GM12891 (cell line): ENCODE measurements at regions not wholly inside any gene's neighbourhood (a gene's known extent, or its start where the extent isn't known, plus 50 kb on each side); places are given as distances from the start of the nearest gene placed in this dataset.
"Not testable (repeated sequence)": the region's sequence is repeated elsewhere in the genome, so short reads cannot be mapped to it uniquely, and the experiment has no call there.

Experiments
- DNase-seq: peaks from one replicate; pipeline ENCODE4 v3.0.0; 2011; ENCODE audit warnings: low spot score; ENCODE audit not compliant: insufficient read length
- FAIRE-seq: peaks from 2 replicates; lab custom pipeline; 2011; peaks lifted over from hg19 to GRCh38; lab: Jason Lieb, UNC
- PAX5 ChIP-seq: IDR thresholded peaks from 2 replicates; pipeline ENCODE4 v1.6.1; 2011; ENCODE audit warnings: low read length, moderate library complexity, mild to moderate bottlenecking; ENCODE audit not compliant: insufficient read depth, severe bottlenecking
- POLR2A ChIP-seq: IDR thresholded peaks from 2 replicates; pipeline ENCODE4 v1.6.1; 2011; ENCODE audit warnings: low read depth, low read length, control low read depth
- POLR2AphosphoS5 ChIP-seq: IDR thresholded peaks from 2 replicates; pipeline ENCODE4 v1.6.1; 2011; ENCODE audit warnings: low read depth, low read length, control low read depth
- POU2F2 ChIP-seq: IDR thresholded peaks from 2 replicates; pipeline ENCODE4 v1.6.1; 2011; ENCODE audit warnings: low read depth, mild to moderate bottlenecking, control low read depth, low read length, moderate library complexity
- SPI1 ChIP-seq: IDR thresholded peaks from 2 replicates; pipeline ENCODE4 v1.6.1; 2011; ENCODE audit warnings: low read depth, low read length, control low read depth
- TAF1 ChIP-seq: IDR thresholded peaks from 2 replicates; pipeline ENCODE4 v1.6.1; 2011; ENCODE audit warnings: low read depth, low read length, control low read depth

GRCh38 chr5:7271435-7272084 is 124.4 kb upstream of the ADCY2 start:
- no peak for DNase-seq
- FAIRE-seq: no peak
- TF ChIP-seq POU2F2: no peak
- TF ChIP-seq SPI1: no peak
- no peak for TF ChIP-seq PAX5

GRCh38 chr5:7272408-7272965 is 123.5 kb upstream of the ADCY2 start:
- TF ChIP-seq POLR2AphosphoS5 (no peak), TAF1 (no peak), POLR2A (no peak), SPI1 (no peak), PAX5 (no peak), POU2F2 (no peak)
- DNase-seq (no peak), FAIRE-seq (no peak)

- TF ChIP-seq POLR2AphosphoS5: no peak
- TF ChIP-seq PAX5: no peak
- TF ChIP-seq POU2F2: no peak
- no peak for TF ChIP-seq SPI1
- TF ChIP-seq POLR2A: no peak
- TF ChIP-seq TAF1: no peak
- DNase-seq: no peak
- no peak for FAIRE-seq
Observed at GRCh38 chr5:7274203-7274602, 121.7 kb upstream of the ADCY2 start.

- DNase-seq, FAIRE-seq: not testable (repeated sequence)
Observed at GRCh38 chr5:7289634-7290033, 106.3 kb upstream of the ADCY2 start.

GRCh38 chr5:7297821-7298220 is 98.1 kb upstream of the ADCY2 start:
- not testable (repeated sequence) for FAIRE-seq, DNase-seq

GRCh38 chr5:7299731-7300130 is 96.2 kb upstream of the ADCY2 start:
- FAIRE-seq, DNase-seq: not testable (repeated sequence)

- FAIRE-seq, DNase-seq: not testable (repeated sequence)
Observed at GRCh38 chr5:7305000-7305674, 90.8 kb upstream of the ADCY2 start.

- FAIRE-seq, DNase-seq: not testable (repeated sequence)
Observed at GRCh38 chr5:7306556-7306955, 89.4 kb upstream of the ADCY2 start.

GRCh38 chr5:7307709-7308108 is 88.2 kb upstream of the ADCY2 start:
- not testable (repeated sequence) for DNase-seq, FAIRE-seq

GRCh38 chr5:7309715-7310114 is 86.2 kb upstream of the ADCY2 start:
- not testable (repeated sequence) for DNase-seq, FAIRE-seq

GRCh38 chr5:7310656-7311055 is 85.3 kb upstream of the ADCY2 start:
- not testable (repeated sequence) for DNase-seq, FAIRE-seq

- FAIRE-seq (no peak), DNase-seq (no peak)
- TF ChIP-seq SPI1 (no peak), POLR2AphosphoS5 (no peak), POU2F2 (no peak), TAF1 (no peak), POLR2A (no peak), PAX5 (no peak)
Observed at GRCh38 chr5:7315118-7315517, 80.8 kb upstream of the ADCY2 start.
